Karpas-422 (cell line): ENCODE measurements at regions not wholly inside any gene's neighbourhood (a gene's known extent, or its start where the extent isn't known, plus 50 kb on each side); places are given as distances from the start of the nearest gene placed in this dataset.

Source experiments
- DNase-seq: peaks from one replicate; pipeline ENCODE4 v3.0.0-alpha.2; 2015
- H2AFZ ChIP-seq: fragments of 200-600 bp; sonication (generic); 2 replicates; pipeline ENCODE4 v1.6.1; 2014; ENCODE audit warnings: antibody characterized with exemption, low read length, mixed read lengths
- H3K27ac ChIP-seq: fragments of 200-600 bp; sonication (generic); 2 replicates; pipeline ENCODE4 v1.5.1; 2014; ENCODE audit warnings: mild to moderate bottlenecking, low read length, moderate library complexity
- H3K27me3 ChIP-seq: fragments of 200-600 bp; sonication (generic); 2 replicates; pipeline ENCODE4 v1.6.1; 2014; ENCODE audit warnings: low read length, mixed read lengths
- H3K36me3 ChIP-seq: fragments of 200-600 bp; sonication (generic); 2 replicates; pipeline ENCODE4 v1.6.1; 2014; ENCODE audit warnings: low read length, mixed read lengths; ENCODE audit not compliant: insufficient read depth
- H3K4me1 ChIP-seq: fragments of 200-600 bp; sonication (generic); 2 replicates; pipeline ENCODE4 v1.6.1; 2014; ENCODE audit warnings: mild to moderate bottlenecking, low read length, mixed read lengths
- H3K4me2 ChIP-seq: fragments of 200-600 bp; sonication (generic); 2 replicates; pipeline ENCODE4 v1.6.1; 2014; ENCODE audit warnings: low read length, low read depth, mild to moderate bottlenecking; ENCODE audit not compliant: poor library complexity, severe bottlenecking
- H3K4me3 ChIP-seq: fragments of 200-600 bp; sonication (generic); 2 replicates; pipeline ENCODE4 v1.5.1; 2014; ENCODE audit warnings: mild to moderate bottlenecking, antibody characterized with exemption, low read length, mixed read lengths
- H3K79me2 ChIP-seq: fragments of 200-600 bp; sonication (generic); 2 replicates; pipeline ENCODE4 v1.6.1; 2014; ENCODE audit warnings: mild to moderate bottlenecking, low read length, mixed read lengths
- H3K9ac ChIP-seq: fragments of 200-600 bp; sonication (generic); 2 replicates; pipeline ENCODE4 v1.6.0; 2014; ENCODE audit warnings: low read length
- H3K9me2 ChIP-seq: fragments of 200-600 bp; sonication (generic), shearing (Covaris generic); replicated peaks from 2 replicates; pipeline ENCODE4 v1.6.0; 2014; ENCODE audit warnings: mild to moderate bottlenecking, low read length, moderate library complexity; ENCODE audit not compliant: insufficient read depth
- H3K9me3 ChIP-seq: fragments of 300-700, 200-600 bp; sonication (generic); 2 replicates; pipeline ENCODE4 v1.6.1; 2014; ENCODE audit warnings: low read length, mixed read lengths
- H4K20me1 ChIP-seq: fragments of 200-600 bp; sonication (generic); 2 replicates; pipeline ENCODE4 v1.6.1; 2014; ENCODE audit warnings: mild to moderate bottlenecking, antibody characterized with exemption, low read length, low read depth; ENCODE audit not compliant: insufficient read depth

GRCh38 chr13:22082437-22083100 is 411.7 kb downstream of the FGF9 start:
- Histone ChIP-seq H3K27me3 (no peaks in the 10 kb centered on the region), H3K9ac (no peak overlapping the region), H3K9me3 (no peaks in the 10 kb centered on the region), H3K4me3 (no peak overlapping the region), H2AFZ (no peak overlapping the region), H3K27ac (no peak overlapping the region), H3K4me1 (no peaks in the 10 kb centered on the region), H3K36me3 (no peaks in the 10 kb centered on the region), H4K20me1 (no peaks in the 10 kb centered on the region), H3K4me2 (no peak overlapping the region), H3K79me2 (no peaks in the 10 kb centered on the region), H3K9me2 (no peaks in the 10 kb centered on the region)
- DNase-seq, result no peak

DNA sequence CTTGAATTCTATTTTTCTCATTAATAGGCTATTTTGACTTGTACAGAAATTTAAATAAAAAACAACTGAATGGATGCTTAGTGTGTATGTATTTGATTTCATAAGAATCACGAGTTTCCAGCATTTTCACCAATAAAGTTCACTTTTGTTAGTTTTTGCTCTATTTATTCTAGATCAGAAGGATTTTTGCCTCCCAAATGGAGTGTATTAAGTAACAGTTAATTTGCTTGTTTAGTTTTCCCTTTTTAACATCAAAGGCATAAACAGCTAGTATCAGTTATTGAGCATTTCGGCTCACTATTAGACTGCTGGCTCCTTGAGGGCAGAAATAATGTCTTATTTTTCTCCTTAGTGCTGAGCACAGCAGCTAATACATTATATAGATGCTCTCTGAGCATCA is 414.1 kb downstream of the FGF9 start:
- Histone ChIP-seq H3K27me3 (no peaks in the 10 kb centered on the region), H3K4me2 (no peak overlapping the region), H3K36me3 (no peaks in the 10 kb centered on the region), H3K9ac (no peak overlapping the region), H4K20me1 (no peaks in the 10 kb centered on the region), H3K9me2 (no peaks in the 10 kb centered on the region), H3K9me3 (no peaks in the 10 kb centered on the region), H3K4me3 (no peak overlapping the region), H3K79me2 (no peaks in the 10 kb centered on the region), H3K4me1 (no peaks in the 10 kb centered on the region), H2AFZ (no peak overlapping the region), H3K27ac (no peak overlapping the region)
- no peak for DNase-seq

- Histone ChIP-seq H2AFZ (no peak overlapping the region), H4K20me1 (no peaks in the 10 kb centered on the region), H3K79me2 (no peaks in the 10 kb centered on the region), H3K4me1 (no peaks in the 10 kb centered on the region), H3K4me2 (no peak overlapping the region), H3K27ac (no peak overlapping the region), H3K4me3 (no peak overlapping the region), H3K9me2 (no peaks in the 10 kb centered on the region), H3K36me3 (no peaks in the 10 kb centered on the region), H3K27me3 (no peaks in the 10 kb centered on the region), H3K9me3 (no peaks in the 10 kb centered on the region), H3K9ac (no peak overlapping the region)
- DNase-seq, result no peak
Observed at GRCh38 chr13:22086597-22087330, 415.9 kb downstream of the FGF9 start.

DNA sequence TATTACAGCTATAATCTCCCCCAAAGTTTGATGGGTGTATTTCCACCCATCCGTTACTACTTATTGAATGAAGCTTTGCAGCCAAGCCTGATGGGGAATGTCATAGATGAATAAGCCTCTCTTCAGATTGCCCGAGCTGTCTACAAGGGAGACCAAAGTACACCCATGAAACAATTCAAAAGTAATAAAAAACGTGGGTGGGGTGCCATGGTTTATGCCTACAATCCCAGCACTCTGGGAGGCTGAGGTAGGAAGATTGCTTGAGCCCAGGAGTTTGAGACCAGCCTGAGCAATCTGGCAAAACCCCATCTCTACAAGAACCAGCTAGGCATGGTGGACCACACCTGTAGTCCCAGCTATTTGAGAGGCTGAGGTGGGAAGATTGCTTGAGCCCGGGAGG is 419.2 kb downstream of the FGF9 start:
- no peak overlapping the region for H3K27ac ChIP-seq
- no peak overlapping the region for H2AFZ ChIP-seq
- H3K4me3 ChIP-seq, result no peak overlapping the region
- no peak overlapping the region for H3K9ac ChIP-seq
- H3K36me3 ChIP-seq, result no peaks in the 10 kb centered on the region
- no peaks in the 10 kb centered on the region for H3K9me3 ChIP-seq
- 0 out of 2 replicates have a peak, but pooled peaks cover 4% of the 10 kb centered on the region for H3K27me3 ChIP-seq
- H3K4me1 ChIP-seq, result peaks cover 10% of the 10 kb centered on the region
- no peaks in the 10 kb centered on the region for H4K20me1 ChIP-seq
- no peak overlapping the region for H3K4me2 ChIP-seq
- no peaks in the 10 kb centered on the region for H3K9me2 ChIP-seq
- no peaks in the 10 kb centered on the region for H3K79me2 ChIP-seq
- DNase-seq, result no peak

DNA sequence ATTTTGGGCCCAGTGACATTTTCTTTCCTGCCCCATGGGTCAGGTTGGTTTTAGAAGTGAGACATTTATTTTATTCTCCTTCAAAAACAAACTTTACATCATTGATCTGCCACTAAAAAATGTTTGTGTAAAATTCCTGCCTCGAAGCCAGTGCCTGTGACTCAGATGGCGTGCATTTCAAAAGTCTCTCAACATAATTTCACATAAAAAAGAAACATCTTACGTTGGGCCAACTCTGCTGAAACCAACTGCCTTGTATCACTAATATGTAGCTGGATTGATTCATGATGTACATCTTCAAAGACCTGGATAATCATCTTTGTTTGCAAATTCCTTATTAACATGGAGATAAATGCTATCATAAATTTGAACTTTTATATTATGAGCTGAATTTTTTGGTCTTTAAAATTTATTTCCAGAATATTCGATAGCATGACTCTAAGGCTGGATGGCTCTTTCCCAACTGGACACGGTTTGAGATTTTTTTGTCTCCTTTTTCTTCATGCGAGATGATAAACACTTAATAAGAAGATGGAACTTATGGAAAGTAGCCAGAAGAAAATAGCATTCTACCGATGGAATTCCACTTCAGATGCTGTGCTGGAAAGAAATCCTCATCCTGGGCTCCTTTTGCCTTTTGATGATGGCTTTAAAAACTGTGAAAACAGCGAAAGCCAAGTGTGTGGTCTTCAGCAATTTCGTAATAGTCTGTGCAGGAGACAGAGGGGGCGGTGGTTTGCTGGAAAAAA is 420.5 kb downstream of the FGF9 start:
- Histone ChIP-seq H4K20me1 (no peaks in the 10 kb centered on the region), H3K36me3 (no peaks in the 10 kb centered on the region), H3K9ac (no peak overlapping the region), H3K9me2 (no peaks in the 10 kb centered on the region), H3K27ac (no peak overlapping the region), H2AFZ (no peak overlapping the region), H3K79me2 (no peaks in the 10 kb centered on the region), H3K4me2 (no peak overlapping the region), H3K4me3 (no peak overlapping the region), H3K4me1 (peaks cover 10% of the 10 kb centered on the region), H3K27me3 (0 out of 2 replicates have a peak, but pooled peaks cover 4% of the 10 kb centered on the region), H3K9me3 (no peaks in the 10 kb centered on the region)
- no peak for DNase-seq

- no peak overlapping the region for H3K4me3 ChIP-seq
- H3K27ac ChIP-seq, result no peak overlapping the region
- H2AFZ ChIP-seq, result no peak overlapping the region
- H3K36me3 ChIP-seq, result no peaks in the 10 kb centered on the region
- 0 out of 2 replicates have a peak, but pooled peaks cover 4% of the 10 kb centered on the region for H3K27me3 ChIP-seq
- no peaks in the 10 kb centered on the region for H3K79me2 ChIP-seq
- no peak overlapping the region for H3K4me2 ChIP-seq
- no peak for DNase-seq
- no peaks in the 10 kb centered on the region for H3K9me2 ChIP-seq
- peaks cover 10% of the 10 kb centered on the region for H3K4me1 ChIP-seq
- H3K9me3 ChIP-seq, result no peaks in the 10 kb centered on the region
- no peaks in the 10 kb centered on the region for H4K20me1 ChIP-seq
- H3K9ac ChIP-seq, result no peak overlapping the region
Observed at GRCh38 chr13:22091971-22092300, 421.1 kb downstream of the FGF9 start.

DNA sequence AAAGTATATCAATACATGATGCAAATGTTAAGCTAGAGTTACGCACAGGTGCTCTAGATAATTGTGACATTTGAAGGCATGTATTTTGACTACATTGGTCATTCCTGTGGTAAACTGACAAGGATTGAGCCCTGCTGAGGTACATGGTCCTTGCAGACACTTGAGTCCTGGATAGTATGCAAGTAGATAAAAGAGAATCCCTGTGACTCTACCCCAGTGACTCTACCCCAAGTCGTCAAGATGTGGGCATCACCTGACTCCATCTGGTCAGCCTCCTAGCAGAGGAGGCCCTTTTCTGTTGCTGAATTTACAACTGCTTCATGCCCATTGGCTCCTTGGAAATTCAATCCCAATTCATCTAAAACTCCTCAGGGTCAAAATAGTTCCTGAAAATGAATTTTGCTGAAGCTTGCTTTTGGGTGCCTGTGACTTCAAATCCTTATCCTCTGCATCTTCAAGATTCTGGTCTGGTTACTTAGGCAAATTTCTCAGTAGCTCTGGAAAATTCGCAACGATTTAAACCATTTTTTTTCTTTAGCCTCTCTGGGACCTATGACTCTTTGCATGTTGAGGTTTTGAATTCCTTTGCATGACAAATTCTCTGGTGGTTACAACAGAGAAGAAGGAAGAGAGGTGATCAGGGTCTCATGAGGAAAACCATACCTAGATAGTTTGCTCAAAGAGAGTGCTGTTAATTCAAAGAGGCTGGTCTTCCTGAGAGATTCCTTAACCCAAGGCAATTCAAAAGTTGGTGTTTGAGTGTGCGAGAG is 422.1 kb downstream of the FGF9 start:
- Histone ChIP-seq H4K20me1 (no peaks in the 10 kb centered on the region), H3K4me3 (no peak overlapping the region), H2AFZ (no peak overlapping the region), H3K9me3 (no peaks in the 10 kb centered on the region), H3K27ac (no peak overlapping the region), H3K9me2 (no peaks in the 10 kb centered on the region), H3K4me1 (peaks cover 10% of the 10 kb centered on the region), H3K36me3 (no peaks in the 10 kb centered on the region), H3K9ac (no peak overlapping the region), H3K27me3 (0 out of 2 replicates have a peak, but pooled peaks cover 4% of the 10 kb centered on the region), H3K79me2 (no peaks in the 10 kb centered on the region), H3K4me2 (no peak overlapping the region)
- DNase-seq, result no peak

- DNase-seq, result no peak
- H4K20me1 ChIP-seq, result no peaks in the 10 kb centered on the region
- 0 out of 2 replicates have a peak, but pooled peaks cover 4% of the 10 kb centered on the region for H3K27me3 ChIP-seq
- H3K4me2 ChIP-seq, result no peak overlapping the region
- H3K4me1 ChIP-seq, result peaks cover 10% of the 10 kb centered on the region
- no peaks in the 10 kb centered on the region for H3K9me2 ChIP-seq
- H3K79me2 ChIP-seq, result no peaks in the 10 kb centered on the region
- H3K4me3 ChIP-seq, result no peak overlapping the region
- H3K9ac ChIP-seq, result no peak overlapping the region
- H3K9me3 ChIP-seq, result no peaks in the 10 kb centered on the region
- no peak overlapping the region for H2AFZ ChIP-seq
- H3K36me3 ChIP-seq, result no peaks in the 10 kb centered on the region
- no peak overlapping the region for H3K27ac ChIP-seq
Observed at GRCh38 chr13:22095794-22096193, 424.9 kb downstream of the FGF9 start.
